ENCODE measurements at regions not wholly inside any gene's neighbourhood (a gene's known extent, or its start where the extent isn't known, plus 50 kb on each side); places are given as distances from the start of the nearest gene placed in this dataset.

- Histone ChIP-seq H3K4me1 (ENCODE audit: control insufficient read depth, insufficient read depth, low read length) (no peaks in the 10 kb centered on the region), H2BK5ac (ENCODE audit: low read depth, low read length, poor library complexity, severe bottlenecking) (no peak overlapping the region), H3K23ac (ENCODE audit: low read depth, low read length) (no peak overlapping the region), H2AK9ac (replicated peaks; ENCODE audit: low read depth, low read length, poor library complexity) (no peak overlapping the region), H4K20me1 (ENCODE audit: insufficient read depth, low read length) (no peaks in the 10 kb centered on the region), H3K9me3 (ENCODE audit: control insufficient read depth, insufficient read depth, low read length) (no peaks in the 10 kb centered on the region), H4K8ac (ENCODE audit: low read depth in 2 of 2, low read length in 2 of 2) (no peak overlapping the region), H2AK5ac (ENCODE audit: low read depth, low read length) (no peak overlapping the region), H3K56ac (ENCODE audit: extremely low read depth, insufficient read depth, low read length) (no peak overlapping the region), H3K9ac (ENCODE audit: low read depth, low read length) (no peak overlapping the region), H3K4ac (ENCODE audit: low read depth, low read length) (no peak overlapping the region), H3K27me3 (ENCODE audit: control insufficient read depth, insufficient read depth, low read length) (peaks cover 21% of the 10 kb centered on the region), H3K4me3 (ENCODE audit: insufficient read depth, low read depth, low read length) (no peak overlapping the region), H2BK120ac (ENCODE audit: low read depth, low read length) (no peak overlapping the region), H3K9me1 (ENCODE audit: insufficient read depth, low read length) (0 out of 2 replicates have a peak, but pooled peaks cover 3% of the 10 kb centered on the region), H3K14ac (replicated peaks; ENCODE audit: low read depth, low read length) (no peak overlapping the region), H3K36me3 (ENCODE audit: control insufficient read depth, insufficient read depth, low read length) (no peaks in the 10 kb centered on the region), H3K79me1 (ENCODE audit: low read depth in 1 of 2, low read length in 2 of 2) (no peaks in the 10 kb centered on the region), H3K18ac (ENCODE audit: low read depth, low read length) (no peak overlapping the region), H3K4me2 (ENCODE audit: low read depth, low read length) (no peak overlapping the region), H3K27ac (ENCODE audit: insufficient read depth, low read length) (no peak overlapping the region), H2AFZ (replicated peaks; ENCODE audit: low read length, poor library complexity) (peak overlapping the region; percentile 15), H2BK15ac (ENCODE audit: low read depth, low read length) (no peak overlapping the region), H2BK20ac (ENCODE audit: low read depth, low read length) (no peak overlapping the region), H4K5ac (ENCODE audit: low read depth, low read length) (no peak overlapping the region), H4K91ac (ENCODE audit: insufficient read depth, low read depth, low read length) (no peak overlapping the region)
- no TSS peak for BruUV-seq (replicated peaks)
- peak; percentile 73 for DNase-seq
- intact Hi-C loops (cut with micrococcal nuclease), result no loop called here
- ChIA-PET POLR2A (ENCODE audit: unreplicated experiment) (no interaction called here), CTCF (no interaction called here)
- TF ChIP-seq MXI1 (IDR thresholded peaks at IDR 0.05; ENCODE audit: borderline replicate concordance, low read depth, low read length) (no peak), NFE2L2 (IDR thresholded peaks at IDR 0.05; ENCODE audit: low read depth, low read length) (no peak), FOS (IDR thresholded peaks at IDR 0.05; ENCODE audit: low read depth, low read length) (peak; percentile 31; the same call in 1 of the 2 replicates), POLR2A (IDR thresholded peaks at IDR 0.05; ENCODE audit: low read depth, low read length) (no peak), CHD1 (IDR thresholded peaks at IDR 0.05; ENCODE audit: low read depth, low read length) (no peak), MAFK (IDR thresholded peaks at IDR 0.05; ENCODE audit: low read depth, low read length) (peak; percentile 61)
- WGBS, 2 experiments (ENCODE audit: extremely low coverage in 2 of 2, insufficient read length in 1 of 2), result no CpG with 5 or more reads among the region's 6 CpGs
- in situ Hi-C loops (cut with MboI; ENCODE audit: low sequenced_read_pairs), result no loop called here
- dilution Hi-C loops (cut with HindIII; ENCODE audit: low sequenced_read_pairs, unreplicated experiment), result no loop called here
- ATAC-seq (ENCODE audit: low read depth), result peak; percentile 79
Measured at GRCh38 chr11:11731311-11732083, 109.7 kb upstream of the GALNT18 start.

Measured in IMR-90 (cell line).